Upper lobe of left lung (tissue), 4 donors: ENCODE measurements at regions not wholly inside any gene's neighbourhood (a gene's known extent, or its start where the extent isn't known, plus 50 kb on each side); places are given as distances from the start of the nearest gene placed in this dataset.

ENCODE experiments used
- CTCF ChIP-seq, 6 experiments: fragments of 450-650 bp in 4 of 6; fragments of 200-600 bp in 2 of 6; sonication (generic) in 2 of 6; IDR thresholded peaks; one replicate each; pipeline ENCODE4 v1.5.1; 2016 to 2019; ENCODE audit warnings: antibody characterized with exemption in 6 of 6
- EP300 ChIP-seq, 4 donors: sonication (generic); formaldehyde crosslinking; IDR thresholded peaks; one replicate each; pipeline ENCODE4 v1.5.1; 2017; ENCODE audit warnings: antibody characterized with exemption in 4 of 4, control low read depth in 2 of 4
- POLR2A ChIP-seq, 4 donors: fragments of 450-650 bp; IDR thresholded peaks; one replicate each; pipeline ENCODE4 v1.5.1; 2016 to 2017; ENCODE audit warnings: antibody characterized with exemption in 4 of 4, mild to moderate bottlenecking in 2 of 4
- POLR2AphosphoS5 ChIP-seq, 2 donors: sonication (generic); formaldehyde crosslinking; IDR thresholded peaks; one replicate each; pipeline ENCODE4 v1.5.1; 2017; ENCODE audit warnings: antibody characterized with exemption in 2 of 2

- TF ChIP-seq CTCF (IDR thresholded peaks at IDR 0.05) = no peak
- TF ChIP-seq EP300 (IDR thresholded peaks at IDR 0.05) = no peak
- no peak for TF ChIP-seq POLR2A (IDR thresholded peaks at IDR 0.05)
- no peak for TF ChIP-seq POLR2AphosphoS5 (IDR thresholded peaks at IDR 0.05)
These were observed 59.0 kb upstream of the STXBP6 start for GRCh38 chr14:25108959-25109358.
